CD4-positive, alpha-beta memory T cell (primary cell): ENCODE measurements at regions not wholly inside any gene's neighbourhood (a gene's known extent, or its start where the extent isn't known, plus 50 kb on each side); places are given as distances from the start of the nearest gene placed in this dataset.
A peak's percentile ranks its signal among the peaks of the same experiment; 100 is the strongest.
"Not testable (repeated sequence)": the region's sequence is repeated elsewhere in the genome, so short reads cannot be mapped to it uniquely, and the experiment has no call there.

Source experiments
- CTCF ChIA-PET: fragments of 350-600 bp; sonication (Branson Sonifier 250); formaldehyde crosslinking; loops from one replicate; lab custom pipeline; 2021; ENCODE audit warnings: inconsistent platforms; ENCODE audit not compliant: partially characterized antibody; lab: Charles Lee
- POLR2A ChIA-PET: fragments of 350-600 bp; sonication (Branson Sonifier 250); formaldehyde crosslinking; loops from one replicate; lab custom pipeline; 2021; ENCODE audit not compliant: partially characterized antibody; lab: Charles Lee
- DNase-seq, 5 donors: peaks; one replicate each; pipeline versions ENCODE4 v3.0.0 to v3.0.0-alpha.2; 2020 to 2022; ENCODE audit warnings: mixed read lengths in 1 of 5
- H3K27ac ChIP-seq: one replicate; pipeline ENCODE4 v1.7.0; 2013; ENCODE audit warnings: low read depth, low read length
- H3K27me3 ChIP-seq: 2 replicates; pipeline ENCODE4 v1.7.0; 2013; ENCODE audit warnings: mild to moderate bottlenecking, low read length, moderate library complexity; ENCODE audit not compliant: insufficient read depth
- H3K36me3 ChIP-seq: 2 replicates; pipeline ENCODE4 v1.7.0; 2013; ENCODE audit warnings: mild to moderate bottlenecking, low read length, moderate library complexity; ENCODE audit not compliant: insufficient read depth
- H3K4me1 ChIP-seq: 2 replicates; pipeline ENCODE4 v1.7.0; 2013; ENCODE audit warnings: mild to moderate bottlenecking, low read length, moderate library complexity; ENCODE audit not compliant: insufficient read depth
- H3K4me3 ChIP-seq, 2 donors: one replicate each; pipeline ENCODE4 v1.7.0; 2013; ENCODE audit warnings: low read length in 2 of 2, mild to moderate bottlenecking in 1 of 2
- H3K9me3 ChIP-seq, 2 donors: one replicate each; pipeline ENCODE4 v1.7.0; 2013; ENCODE audit warnings: low read length in 2 of 2, control low read depth in 1 of 2; ENCODE audit not compliant: control insufficient read depth in 1 of 2
- H3K27ac Mint-ChIP-seq, 7 donors: one replicate each; pipeline ENCODE4 v1.8.0; 2020 to 2021; ENCODE audit warnings: mixed read lengths in 7 of 7, mild to moderate bottlenecking in 6 of 7, inconsistent platforms in 3 of 7, moderate library complexity in 3 of 7
- H3K27me3 Mint-ChIP-seq, 2 donors: one replicate each; pipeline ENCODE4 v1.8.0; 2020 to 2021; ENCODE audit warnings: mixed read lengths in 2 of 2
- H3K36me3 Mint-ChIP-seq, 2 donors: one replicate each; pipeline ENCODE4 v1.8.0; 2020 to 2021; ENCODE audit warnings: mixed read lengths in 2 of 2, inconsistent platforms in 1 of 2, mild to moderate bottlenecking in 1 of 2
- H3K4me1 Mint-ChIP-seq, 4 donors: one replicate each; pipeline ENCODE4 v1.8.0; 2020 to 2021; ENCODE audit warnings: mixed read lengths in 4 of 4, mild to moderate bottlenecking in 1 of 4
- H3K4me3 Mint-ChIP-seq, 8 donors: one replicate each; pipeline ENCODE4 v1.8.0; 2020 to 2021; ENCODE audit warnings: mixed read lengths in 8 of 8, mild to moderate bottlenecking in 7 of 8, moderate library complexity in 6 of 8, inconsistent platforms in 3 of 8
- H3K9me3 Mint-ChIP-seq, 8 donors: one replicate each; pipeline ENCODE4 v1.8.0; 2020 to 2021; ENCODE audit warnings: mixed read lengths in 8 of 8, mild to moderate bottlenecking in 5 of 8, inconsistent platforms in 3 of 8, moderate library complexity in 1 of 8
- intact Hi-C: fragments of 100-400 bp; cut with micrococcal nuclease; formaldehyde crosslinking; loops from one replicate; pipeline ENCODE4 v1.15.1; 2023

DNA sequence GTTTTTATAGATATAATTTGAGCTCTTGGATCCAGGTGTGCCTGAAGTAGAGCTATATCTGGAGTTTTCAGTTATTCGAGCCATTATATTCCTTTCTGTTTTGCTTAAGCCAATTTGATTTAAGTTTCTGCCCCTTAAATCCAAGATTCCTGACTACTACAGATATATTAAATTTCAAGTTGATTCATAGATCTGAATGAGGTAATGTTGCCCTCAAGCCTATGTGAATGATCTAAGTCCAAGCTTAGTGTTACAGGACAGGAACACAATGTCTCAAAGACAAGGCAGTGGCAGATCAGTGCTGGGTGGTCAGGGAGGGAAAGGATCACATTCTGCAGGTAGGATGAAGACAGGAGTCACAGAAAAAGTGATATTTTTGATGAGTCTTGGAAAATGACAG, 75.7 kb upstream of the CTBP2 start:
- no peak overlapping the region for H3K4me3 Mint-ChIP-seq
- H3K27me3 ChIP-seq = no peaks in the 10 kb centered on the region
- peaks cover 3 to 26% (median 16%) of the 10 kb centered on the region in 8 donors for H3K9me3 Mint-ChIP-seq
- H3K9me3 ChIP-seq = no peaks in the 10 kb centered on the region
- no peak for DNase-seq
- H3K4me3 ChIP-seq = no peak overlapping the region
- H3K36me3 Mint-ChIP-seq = peaks cover 0 to 3% of the 10 kb centered on the region in 2 donors
- H3K27ac Mint-ChIP-seq = no peak overlapping the region
- no peaks in the 10 kb centered on the region for H3K36me3 ChIP-seq
- no peaks in the 10 kb centered on the region for H3K4me1 Mint-ChIP-seq
- POLR2A ChIA-PET = no interaction called here
- peaks cover 4 to 6% of the 10 kb centered on the region in 2 donors for H3K27me3 Mint-ChIP-seq
- no peaks in the 10 kb centered on the region for H3K4me1 ChIP-seq
- intact Hi-C loops = no loop called here
- no peak overlapping the region for H3K27ac ChIP-seq
- CTCF ChIA-PET = no interaction called here

DNA sequence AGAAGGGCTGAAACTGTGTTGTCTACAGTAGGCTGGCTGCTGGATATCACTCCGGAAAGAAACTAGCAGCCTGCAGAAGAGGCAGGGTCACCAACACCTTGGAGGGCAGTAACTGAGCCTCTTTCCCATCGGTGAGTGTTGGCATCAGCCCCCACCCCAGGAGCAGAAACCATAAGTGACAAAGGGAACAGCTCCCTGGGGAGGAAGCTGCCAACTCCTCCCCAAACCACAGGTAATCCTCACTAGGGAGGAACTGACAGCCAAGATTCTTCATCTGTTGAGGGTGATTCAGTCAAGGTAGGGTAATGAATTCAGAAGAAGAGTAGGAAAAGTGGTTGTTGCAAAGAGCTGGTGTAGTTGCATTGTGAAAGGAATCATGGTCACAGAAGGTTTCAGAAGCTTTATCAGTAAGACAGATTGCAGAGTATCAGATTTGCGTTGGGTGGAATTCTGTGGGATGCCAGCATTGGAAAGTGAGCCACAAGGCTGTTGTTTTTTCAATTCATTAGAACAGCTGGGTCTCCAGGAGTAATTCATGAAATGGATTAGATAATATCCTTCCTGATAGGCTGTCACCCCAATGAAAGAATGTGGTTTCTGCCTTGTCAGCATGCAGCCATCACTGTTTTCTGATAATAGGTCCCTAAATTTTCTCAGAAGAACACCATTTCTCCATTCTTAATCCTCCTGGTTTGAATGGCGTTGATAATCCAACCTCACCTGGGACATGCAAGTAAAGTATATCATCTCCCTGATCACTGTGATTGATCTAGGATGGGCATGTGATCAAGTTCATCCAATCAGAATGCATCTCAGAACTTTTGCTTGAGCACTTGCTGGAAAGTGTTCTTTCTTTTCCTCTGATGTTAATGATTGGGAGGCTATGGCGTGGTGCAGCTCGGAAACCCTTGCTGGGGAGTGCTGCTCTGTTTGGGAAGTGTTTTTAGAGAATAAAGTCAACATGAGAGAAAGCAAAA, 75.0 kb upstream of the CTBP2 start:
- no peaks in the 10 kb centered on the region for H3K27me3 ChIP-seq
- no peaks in the 10 kb centered on the region for H3K9me3 ChIP-seq
- Mint-ChIP-seq H3K27me3 (peaks cover 4 to 6% of the 10 kb centered on the region in 2 donors), H3K4me1 (no peaks in the 10 kb centered on the region), H3K27ac (peak overlapping the region in 1 of 7 donors; percentile 15), H3K36me3 (peaks cover 0 to 3% of the 10 kb centered on the region in 2 donors), H3K4me3 (no peak overlapping the region), H3K9me3 (peaks cover 3 to 26% (median 16%) of the 10 kb centered on the region in 8 donors)
- no peaks in the 10 kb centered on the region for H3K4me1 ChIP-seq
- no peak for DNase-seq
- no peaks in the 10 kb centered on the region for H3K36me3 ChIP-seq
- H3K4me3 ChIP-seq = no peak overlapping the region
- ChIA-PET POLR2A (no interaction called here), CTCF (no interaction called here)
- no peak overlapping the region for H3K27ac ChIP-seq
- intact Hi-C loops = no loop called here

DNA sequence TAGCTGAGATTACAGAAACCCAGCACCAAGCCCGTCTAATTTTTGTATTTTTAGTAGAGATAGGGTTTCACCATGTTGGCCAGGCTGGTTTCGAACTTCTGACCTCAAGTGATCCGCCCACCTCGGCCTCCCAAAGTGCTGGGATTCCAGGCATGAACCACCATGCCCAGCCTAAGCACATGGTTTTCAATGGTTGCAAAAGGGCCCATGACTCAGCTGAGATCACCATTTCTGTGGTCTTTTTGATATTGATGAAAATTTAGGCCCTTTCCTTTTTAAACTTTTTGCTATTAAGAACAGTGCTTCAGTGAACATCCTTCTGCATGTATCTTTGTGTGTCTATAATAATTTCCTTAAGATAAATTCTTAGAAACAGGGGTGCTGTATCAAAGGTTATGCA, 74.2 kb upstream of the CTBP2 start:
- POLR2A ChIA-PET, intact Hi-C loops: not testable (repeated sequence)
- peaks cover 3 to 27% (median 17%) of the 10 kb centered on the region in 8 donors for H3K9me3 Mint-ChIP-seq

DNA sequence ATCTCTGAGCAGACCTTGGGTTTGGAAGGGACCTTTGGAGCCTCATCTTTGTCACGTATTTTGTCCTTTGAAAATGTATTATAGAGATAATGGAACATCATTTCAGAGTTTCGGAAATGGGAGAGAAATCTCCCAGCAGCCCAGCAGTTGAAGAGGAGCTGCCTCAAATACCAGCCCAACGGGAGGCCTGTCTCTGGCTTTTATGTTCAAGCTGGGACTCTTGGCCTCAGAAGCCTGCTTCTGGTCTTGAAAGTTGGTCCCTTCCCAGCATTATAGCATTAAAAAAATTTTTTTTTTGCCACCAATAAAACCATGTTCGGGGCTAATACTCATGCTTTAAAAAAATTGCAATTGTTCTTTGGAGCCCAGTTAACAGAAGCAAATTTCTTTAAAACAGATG, 73.4 kb upstream of the CTBP2 start:
- peaks cover 4 to 6% of the 10 kb centered on the region in 2 donors for H3K27me3 Mint-ChIP-seq
- peaks cover 0 to 3% of the 10 kb centered on the region in 2 donors for H3K36me3 Mint-ChIP-seq
- intact Hi-C loops = no loop called here

More for the DNA sequence above, 74.2 kb upstream of the CTBP2 start:
- H3K4me1 Mint-ChIP-seq, CTCF ChIA-PET, H3K27ac Mint-ChIP-seq, H3K4me3 Mint-ChIP-seq, H3K9me3 ChIP-seq, DNase-seq, H3K36me3 ChIP-seq, H3K4me1 ChIP-seq, H3K27me3 ChIP-seq, H3K4me3 ChIP-seq, H3K36me3 Mint-ChIP-seq, H3K27me3 Mint-ChIP-seq, H3K27ac ChIP-seq: not testable (repeated sequence)

DNA sequence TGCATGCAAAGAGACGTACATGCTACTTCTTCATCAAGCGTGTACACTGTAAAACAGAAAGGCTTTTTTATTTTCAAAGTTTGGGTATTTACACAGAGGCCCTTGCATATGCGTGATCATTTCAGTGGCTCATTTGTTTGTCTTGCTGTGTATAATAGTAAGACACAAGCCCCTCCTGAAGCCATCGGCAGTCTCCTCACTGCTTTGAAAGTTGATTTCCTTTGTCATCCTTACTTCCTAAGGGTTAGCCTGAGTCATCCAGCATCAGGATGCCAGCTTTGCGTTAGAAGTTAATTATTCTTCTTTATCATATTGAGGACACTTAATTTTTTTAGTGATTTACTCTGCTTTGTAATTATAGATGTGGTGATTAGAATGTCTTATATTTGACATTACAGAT, 72.5 kb upstream of the CTBP2 start:
- no peaks in the 10 kb centered on the region for H3K9me3 ChIP-seq
- peaks cover 0 to 3% of the 10 kb centered on the region in 2 donors for H3K36me3 Mint-ChIP-seq
- peaks cover 4 to 6% of the 10 kb centered on the region in 2 donors for H3K27me3 Mint-ChIP-seq
- H3K27ac ChIP-seq = no peak overlapping the region
- ChIA-PET CTCF (no interaction called here), POLR2A (no interaction called here)
- no peak overlapping the region for H3K27ac Mint-ChIP-seq
- DNase-seq = no peak
- intact Hi-C loops = no loop called here
- no peaks in the 10 kb centered on the region for H3K4me1 ChIP-seq
- H3K27me3 ChIP-seq = no peaks in the 10 kb centered on the region
- H3K4me3 Mint-ChIP-seq = no peak overlapping the region
- H3K36me3 ChIP-seq = no peaks in the 10 kb centered on the region
- no peaks in the 10 kb centered on the region for H3K4me1 Mint-ChIP-seq
- H3K4me3 ChIP-seq = no peak overlapping the region
- H3K9me3 Mint-ChIP-seq = peaks cover 3 to 13% (median 9%) of the 10 kb centered on the region in 8 donors

More for the DNA sequence above, 73.4 kb upstream of the CTBP2 start:
- Histone ChIP-seq H3K36me3 (no peaks in the 10 kb centered on the region), H3K4me3 (no peak overlapping the region), H3K27me3 (no peaks in the 10 kb centered on the region), H3K4me1 (no peaks in the 10 kb centered on the region), H3K9me3 (no peaks in the 10 kb centered on the region), H3K27ac (no peak overlapping the region)
- ChIA-PET POLR2A (no interaction called here), CTCF (no interaction called here)
- peaks cover 3 to 21% (median 17%) of the 10 kb centered on the region in 8 donors for H3K9me3 Mint-ChIP-seq
- no peak for DNase-seq
- no peak overlapping the region for H3K27ac Mint-ChIP-seq
- H3K4me1 Mint-ChIP-seq = no peaks in the 10 kb centered on the region
- H3K4me3 Mint-ChIP-seq = no peak overlapping the region

DNA sequence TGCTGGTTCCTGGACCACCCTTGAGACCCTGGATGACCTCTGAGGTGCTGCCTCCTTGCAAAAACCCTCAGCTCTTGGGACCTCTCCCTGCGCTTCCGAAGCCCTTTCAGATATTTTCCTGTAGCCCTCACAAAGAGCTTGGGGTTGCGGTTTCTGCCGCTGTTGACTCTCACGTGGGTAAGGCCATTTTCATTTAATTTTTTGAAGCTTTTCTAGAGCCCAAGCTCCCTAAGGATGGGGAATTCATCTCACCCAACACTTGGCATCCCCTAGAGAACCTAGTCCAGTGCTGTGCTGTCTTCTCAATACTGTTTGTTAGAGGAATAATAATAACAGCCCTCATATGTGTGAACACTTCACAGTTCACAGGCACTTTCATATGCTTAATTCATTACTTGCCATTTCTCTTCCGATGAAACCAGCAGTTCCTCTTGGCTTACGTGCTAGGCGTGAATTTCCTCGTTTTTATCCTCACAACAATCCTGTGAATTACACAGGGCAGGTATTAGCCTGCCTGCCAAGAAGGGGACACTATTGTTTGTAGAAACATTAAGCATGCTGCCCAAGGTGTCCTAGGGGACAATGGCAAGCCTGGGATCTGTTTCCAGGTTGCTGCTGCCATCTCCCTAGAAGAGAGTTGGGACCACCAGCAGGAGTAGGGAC, 71.6 kb upstream of the CTBP2 start:
- H3K27me3 ChIP-seq = no peaks in the 10 kb centered on the region
- ChIA-PET POLR2A (no interaction called here), CTCF (no interaction called here)
- H3K4me1 ChIP-seq = no peaks in the 10 kb centered on the region
- no peaks in the 10 kb centered on the region for H3K36me3 ChIP-seq
- H3K9me3 ChIP-seq = no peaks in the 10 kb centered on the region
- Mint-ChIP-seq H3K27ac (no peak overlapping the region), H3K27me3 (peaks cover 4 to 6% of the 10 kb centered on the region in 2 donors), H3K4me1 (no peaks in the 10 kb centered on the region), H3K4me3 (no peak overlapping the region), H3K9me3 (peaks cover 3 to 12% (median 7%) of the 10 kb centered on the region in 8 donors), H3K36me3 (peaks cover 0 to 3% of the 10 kb centered on the region in 2 donors)
- H3K4me3 ChIP-seq = no peak overlapping the region
- intact Hi-C loops = no loop called here
- no peak overlapping the region for H3K27ac ChIP-seq
- no peak for DNase-seq

GRCh38 chr10:125231116-125231812, 70.9 kb upstream of the CTBP2 start:
- H3K27ac ChIP-seq = no peak overlapping the region
- no peak overlapping the region for H3K4me3 ChIP-seq
- no peak for DNase-seq
- H3K4me1 ChIP-seq = no peaks in the 10 kb centered on the region
- ChIA-PET POLR2A (no interaction called here), CTCF (no interaction called here)
- H3K27me3 ChIP-seq = no peaks in the 10 kb centered on the region
- no peaks in the 10 kb centered on the region for H3K36me3 ChIP-seq
- no peak overlapping the region for H3K4me3 Mint-ChIP-seq
- no peak overlapping the region for H3K27ac Mint-ChIP-seq
- H3K9me3 ChIP-seq = no peaks in the 10 kb centered on the region
- peaks cover 4 to 5% of the 10 kb centered on the region in 2 donors for H3K27me3 Mint-ChIP-seq
- H3K4me1 Mint-ChIP-seq = no peaks in the 10 kb centered on the region
- intact Hi-C loops = no loop called here
- peaks cover 2 to 11% (median 7%) of the 10 kb centered on the region in 8 donors for H3K9me3 Mint-ChIP-seq
- H3K36me3 Mint-ChIP-seq = peaks cover 0 to 2% of the 10 kb centered on the region in 2 donors
